CD4-positive, alpha-beta memory T cell (primary cell): ENCODE measurements at regions not wholly inside any gene's neighbourhood (a gene's known extent, or its start where the extent isn't known, plus 50 kb on each side); places are given as distances from the start of the nearest gene placed in this dataset.
A peak's percentile ranks its signal among the peaks of the same experiment; 100 is the strongest.

Experiments
- CTCF ChIA-PET: fragments of 350-600 bp; sonication (Branson Sonifier 250); formaldehyde crosslinking; loops from one replicate; lab custom pipeline; 2021; ENCODE audit warnings: inconsistent platforms; ENCODE audit not compliant: partially characterized antibody; lab: Charles Lee
- POLR2A ChIA-PET: fragments of 350-600 bp; sonication (Branson Sonifier 250); formaldehyde crosslinking; loops from one replicate; lab custom pipeline; 2021; ENCODE audit not compliant: partially characterized antibody; lab: Charles Lee
- DNase-seq, 5 donors: peaks; one replicate each; pipeline versions ENCODE4 v3.0.0 to v3.0.0-alpha.2; 2020 to 2022; ENCODE audit warnings: mixed read lengths in 1 of 5
- H3K27ac ChIP-seq: one replicate; pipeline ENCODE4 v1.7.0; 2013; ENCODE audit warnings: low read depth, low read length
- H3K27me3 ChIP-seq: 2 replicates; pipeline ENCODE4 v1.7.0; 2013; ENCODE audit warnings: mild to moderate bottlenecking, low read length, moderate library complexity; ENCODE audit not compliant: insufficient read depth
- H3K36me3 ChIP-seq: 2 replicates; pipeline ENCODE4 v1.7.0; 2013; ENCODE audit warnings: mild to moderate bottlenecking, low read length, moderate library complexity; ENCODE audit not compliant: insufficient read depth
- H3K4me1 ChIP-seq: 2 replicates; pipeline ENCODE4 v1.7.0; 2013; ENCODE audit warnings: mild to moderate bottlenecking, low read length, moderate library complexity; ENCODE audit not compliant: insufficient read depth
- H3K4me3 ChIP-seq, 2 donors: one replicate each; pipeline ENCODE4 v1.7.0; 2013; ENCODE audit warnings: low read length in 2 of 2, mild to moderate bottlenecking in 1 of 2
- H3K9me3 ChIP-seq, 2 donors: one replicate each; pipeline ENCODE4 v1.7.0; 2013; ENCODE audit warnings: low read length in 2 of 2, control low read depth in 1 of 2; ENCODE audit not compliant: control insufficient read depth in 1 of 2
- H3K27ac Mint-ChIP-seq, 7 donors: one replicate each; pipeline ENCODE4 v1.8.0; 2020 to 2021; ENCODE audit warnings: mixed read lengths in 7 of 7, mild to moderate bottlenecking in 6 of 7, inconsistent platforms in 3 of 7, moderate library complexity in 3 of 7
- H3K27me3 Mint-ChIP-seq, 2 donors: one replicate each; pipeline ENCODE4 v1.8.0; 2020 to 2021; ENCODE audit warnings: mixed read lengths in 2 of 2
- H3K36me3 Mint-ChIP-seq, 2 donors: one replicate each; pipeline ENCODE4 v1.8.0; 2020 to 2021; ENCODE audit warnings: mixed read lengths in 2 of 2, inconsistent platforms in 1 of 2, mild to moderate bottlenecking in 1 of 2
- H3K4me1 Mint-ChIP-seq, 4 donors: one replicate each; pipeline ENCODE4 v1.8.0; 2020 to 2021; ENCODE audit warnings: mixed read lengths in 4 of 4, mild to moderate bottlenecking in 1 of 4
- H3K4me3 Mint-ChIP-seq, 8 donors: one replicate each; pipeline ENCODE4 v1.8.0; 2020 to 2021; ENCODE audit warnings: mixed read lengths in 8 of 8, mild to moderate bottlenecking in 7 of 8, moderate library complexity in 6 of 8, inconsistent platforms in 3 of 8
- H3K9me3 Mint-ChIP-seq, 8 donors: one replicate each; pipeline ENCODE4 v1.8.0; 2020 to 2021; ENCODE audit warnings: mixed read lengths in 8 of 8, mild to moderate bottlenecking in 5 of 8, inconsistent platforms in 3 of 8, moderate library complexity in 1 of 8
- intact Hi-C: fragments of 100-400 bp; cut with micrococcal nuclease; formaldehyde crosslinking; loops from one replicate; pipeline ENCODE4 v1.15.1; 2023

DNA sequence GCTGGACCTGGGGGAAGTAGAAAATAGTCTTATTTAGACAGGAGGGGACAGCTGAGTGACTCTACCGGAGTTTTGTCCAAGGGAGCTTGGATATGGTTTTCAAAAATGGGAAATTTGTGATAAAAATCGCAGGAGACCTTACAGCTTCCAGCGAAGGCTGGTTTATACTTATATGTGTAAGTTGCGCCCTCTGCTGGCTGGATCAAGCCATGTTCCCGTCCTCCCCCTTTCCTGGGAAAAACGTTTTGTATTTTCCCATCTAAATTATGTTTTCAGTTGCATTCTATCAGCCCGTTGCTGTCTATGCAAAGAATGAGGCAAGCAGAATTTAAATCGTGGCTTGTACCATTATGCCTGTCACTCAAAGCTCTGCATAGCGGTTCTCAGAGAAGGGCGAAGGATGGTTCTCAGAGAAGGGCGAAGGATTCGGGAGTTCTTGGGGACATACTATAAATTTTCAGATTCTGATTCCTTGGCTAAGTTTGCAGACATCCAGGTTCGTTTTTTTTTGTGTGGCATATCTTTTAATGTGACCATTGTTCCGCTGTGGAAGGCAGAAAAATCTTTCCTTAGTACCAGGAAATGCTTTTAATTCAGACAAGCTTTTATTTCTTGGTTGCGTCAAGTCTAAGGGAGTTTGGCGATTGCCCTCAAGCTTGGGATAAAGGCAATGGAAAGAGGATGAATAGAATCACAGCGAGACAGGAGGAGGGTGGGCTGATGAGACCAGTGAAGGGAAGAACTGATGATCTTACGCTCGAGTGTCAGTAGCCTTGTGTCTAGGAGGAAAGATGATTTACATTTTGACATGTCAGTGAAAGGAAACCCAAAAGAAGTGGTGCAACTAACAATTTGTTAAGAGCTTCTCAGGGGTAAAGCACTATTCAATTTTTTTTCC lies 128.5 kb upstream of the ARX start:
- Histone ChIP-seq H3K27ac (no peak overlapping the region), H3K27me3 (no peaks in the 10 kb centered on the region), H3K4me1 (no peaks in the 10 kb centered on the region), H3K36me3 (no peaks in the 10 kb centered on the region), H3K4me3 (no peak overlapping the region), H3K9me3 (no peaks in the 10 kb centered on the region)
- Mint-ChIP-seq H3K4me1 (peaks cover 0 to 6% (median 5%) of the 10 kb centered on the region in 4 donors), H3K36me3 (no peaks in the 10 kb centered on the region), H3K9me3 (peaks cover 0 to 6% (median 0%) of the 10 kb centered on the region in 8 donors), H3K27me3 (peaks cover 4% of the 10 kb centered on the region in 2 donors), H3K27ac (no peak overlapping the region), H3K4me3 (peak overlapping the region in 3 of 8 donors; percentile 7 to 48 (median 13))
- peak in 4 of 5 donors; percentile 19 to 33 (median 21) for DNase-seq
- ChIA-PET CTCF (interaction anchor here (0.7 to 5.7 kb wide), 13 partner anchors 8 to 773 kb away, joined by 3 to 81 read pairs (median 4); no protein-coding TSS in a partner anchor), POLR2A (no interaction called here)
- intact Hi-C loops, result loop anchor here (5.0 kb wide), 1 partner anchor 882 kb away; no protein-coding TSS in a partner anchor

DNA sequence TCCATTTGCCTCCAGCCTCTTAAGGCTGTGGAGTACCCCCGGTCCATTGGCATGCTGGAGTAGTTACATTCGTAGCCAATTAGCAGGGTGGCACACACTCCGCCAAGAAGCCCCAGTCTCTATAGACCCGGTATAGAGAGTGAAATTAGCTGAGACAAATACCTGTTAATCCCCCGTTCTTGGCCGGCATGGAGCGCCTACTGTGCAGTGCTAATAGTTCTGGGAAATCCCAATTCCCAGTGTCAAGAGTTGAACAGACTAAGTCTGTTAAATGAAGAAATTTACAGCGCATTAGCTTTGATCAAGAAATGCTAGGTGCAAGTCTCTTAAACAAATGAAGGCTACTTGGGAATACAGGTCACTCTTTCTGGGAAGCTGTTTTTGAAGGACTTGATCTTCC lies 127.8 kb upstream of the ARX start:
- Histone ChIP-seq H3K36me3 (no peaks in the 10 kb centered on the region), H3K27ac (no peak overlapping the region), H3K4me1 (no peaks in the 10 kb centered on the region), H3K4me3 (no peak overlapping the region), H3K9me3 (no peaks in the 10 kb centered on the region), H3K27me3 (no peaks in the 10 kb centered on the region)
- Mint-ChIP-seq H3K9me3 (peaks cover 0 to 6% (median 0%) of the 10 kb centered on the region in 8 donors), H3K27ac (no peak overlapping the region), H3K27me3 (peaks cover 2% of the 10 kb centered on the region in 2 donors), H3K36me3 (no peaks in the 10 kb centered on the region), H3K4me1 (peaks cover 0 to 6% (median 5%) of the 10 kb centered on the region in 4 donors), H3K4me3 (no peak overlapping the region)
- intact Hi-C loops, result loop anchor here (5.0 kb wide), 1 partner anchor 881 kb away; no protein-coding TSS in a partner anchor
- DNase-seq, result no peak
- POLR2A ChIA-PET, result no interaction called here
- CTCF ChIA-PET, result interaction anchor here (0.7 to 5.7 kb wide), 12 partner anchors 9 to 772 kb away, joined by 3 to 81 read pairs (median 4); no protein-coding TSS in a partner anchor

DNA sequence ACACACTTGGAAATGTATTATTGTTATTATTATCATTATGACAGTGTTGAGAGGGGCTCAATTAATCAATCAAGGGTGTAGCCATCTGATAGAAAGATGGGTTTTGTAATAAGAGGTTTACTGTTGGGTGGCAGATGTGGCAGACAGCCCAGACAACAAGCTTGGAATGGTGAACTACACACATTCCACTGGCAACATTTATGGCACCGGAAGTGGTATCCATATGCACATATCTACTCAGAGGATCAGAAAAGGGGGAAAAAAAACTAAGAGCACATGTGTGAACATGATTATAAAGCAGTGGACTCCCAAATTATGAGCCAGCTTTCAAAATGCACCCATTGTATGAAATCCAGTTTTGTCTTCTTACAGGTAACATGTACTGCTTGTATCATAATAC lies 125.9 kb upstream of the ARX start:
- no peak overlapping the region for H3K27ac Mint-ChIP-seq
- intact Hi-C loops, result loop anchor here (5.0 kb wide), 1 partner anchor 879 kb away; no protein-coding TSS in a partner anchor
- peaks cover 0 to 6% (median 5%) of the 10 kb centered on the region in 4 donors for H3K4me1 Mint-ChIP-seq
- Histone ChIP-seq H3K36me3 (no peaks in the 10 kb centered on the region), H3K27me3 (no peaks in the 10 kb centered on the region), H3K4me1 (no peaks in the 10 kb centered on the region), H3K4me3 (no peak overlapping the region), H3K9me3 (no peaks in the 10 kb centered on the region), H3K27ac (no peak overlapping the region)
- H3K4me3 Mint-ChIP-seq, result no peak overlapping the region
- POLR2A ChIA-PET, result no interaction called here
- CTCF ChIA-PET, result interaction anchor here (5.7 kb wide), 1 partner anchor 304 kb away, joined by 81 read pairs; no protein-coding TSS in a partner anchor
- DNase-seq, result no peak
- H3K27me3 Mint-ChIP-seq, result peaks cover 2% of the 10 kb centered on the region in 2 donors
- no peaks in the 10 kb centered on the region for H3K9me3 Mint-ChIP-seq
- H3K36me3 Mint-ChIP-seq, result no peaks in the 10 kb centered on the region

DNA sequence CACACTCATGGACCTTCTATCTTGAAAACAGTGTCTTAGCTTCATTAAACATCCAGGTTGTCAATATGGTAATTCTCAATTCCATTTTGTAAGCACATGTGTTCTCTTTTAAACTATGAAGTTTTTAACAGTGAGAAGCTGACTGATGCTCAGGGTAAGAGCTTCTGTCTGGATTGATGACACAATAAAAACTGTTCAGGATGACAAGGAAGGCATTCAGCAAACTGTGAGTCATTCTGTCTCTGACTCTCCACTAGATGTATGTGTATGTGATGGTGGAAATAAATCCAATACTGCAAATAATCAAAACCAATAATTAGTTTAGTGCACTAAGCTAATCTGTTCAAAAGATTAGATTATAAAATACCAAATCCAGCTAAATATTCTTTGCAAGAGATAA lies 115.3 kb upstream of the ARX start:
- H3K27ac Mint-ChIP-seq, result no peak overlapping the region
- Histone ChIP-seq H3K4me3 (no peak overlapping the region), H3K4me1 (no peaks in the 10 kb centered on the region), H3K27ac (no peak overlapping the region), H3K36me3 (no peaks in the 10 kb centered on the region), H3K9me3 (no peaks in the 10 kb centered on the region), H3K27me3 (no peaks in the 10 kb centered on the region)
- ChIA-PET CTCF (interaction anchor here (1.1 kb wide), 1 partner anchor 13 kb away, joined by 3 read pairs; no protein-coding TSS in a partner anchor), POLR2A (no interaction called here)
- no peaks in the 10 kb centered on the region for H3K4me1 Mint-ChIP-seq
- DNase-seq, result no peak
- peaks cover 8 to 10% of the 10 kb centered on the region in 2 donors for H3K27me3 Mint-ChIP-seq
- no peak overlapping the region for H3K4me3 Mint-ChIP-seq
- intact Hi-C loops, result no loop called here
- H3K9me3 Mint-ChIP-seq, result peaks cover 0 to 3% (median 0%) of the 10 kb centered on the region in 8 donors
- H3K36me3 Mint-ChIP-seq, result no peaks in the 10 kb centered on the region

DNA sequence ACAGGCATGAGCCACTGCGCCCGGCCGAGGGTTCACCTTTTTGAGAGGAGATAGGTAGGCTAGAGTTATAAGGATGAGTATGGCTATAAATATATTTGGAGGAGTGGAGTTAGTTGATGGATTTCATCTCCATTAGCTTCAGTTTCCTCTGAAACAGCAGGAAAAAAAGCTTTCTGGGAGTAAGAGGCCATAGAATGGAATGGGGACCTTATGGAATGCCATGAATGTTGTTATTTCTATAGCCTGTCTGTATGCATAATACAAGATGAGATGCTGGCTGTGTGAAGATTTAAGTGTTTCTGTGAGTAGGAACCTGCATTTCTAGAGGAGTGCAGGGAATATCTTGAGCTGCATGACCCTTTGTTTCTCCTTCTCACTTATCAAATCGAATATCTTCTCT lies 114.9 kb upstream of the ARX start:
- peak overlapping the region in 1 of 7 donors; percentile 40 for H3K27ac Mint-ChIP-seq
- H3K36me3 Mint-ChIP-seq, result no peaks in the 10 kb centered on the region
- no peaks in the 10 kb centered on the region for H3K36me3 ChIP-seq
- H3K4me3 ChIP-seq, result no peak overlapping the region
- H3K4me1 Mint-ChIP-seq, result no peaks in the 10 kb centered on the region
- H3K27ac ChIP-seq, result no peak overlapping the region
- H3K4me3 Mint-ChIP-seq, result no peak overlapping the region
- ChIA-PET CTCF (interaction anchor here (1.1 kb wide), 1 partner anchor 13 kb away, joined by 3 read pairs; no protein-coding TSS in a partner anchor), POLR2A (no interaction called here)
- peaks cover 8 to 10% of the 10 kb centered on the region in 2 donors for H3K27me3 Mint-ChIP-seq
- H3K27me3 ChIP-seq, result no peaks in the 10 kb centered on the region
- no peaks in the 10 kb centered on the region for H3K9me3 ChIP-seq
- DNase-seq, result no peak
- intact Hi-C loops, result no loop called here
- no peaks in the 10 kb centered on the region for H3K4me1 ChIP-seq
- peaks cover 0 to 2% (median 0%) of the 10 kb centered on the region in 8 donors for H3K9me3 Mint-ChIP-seq

DNA sequence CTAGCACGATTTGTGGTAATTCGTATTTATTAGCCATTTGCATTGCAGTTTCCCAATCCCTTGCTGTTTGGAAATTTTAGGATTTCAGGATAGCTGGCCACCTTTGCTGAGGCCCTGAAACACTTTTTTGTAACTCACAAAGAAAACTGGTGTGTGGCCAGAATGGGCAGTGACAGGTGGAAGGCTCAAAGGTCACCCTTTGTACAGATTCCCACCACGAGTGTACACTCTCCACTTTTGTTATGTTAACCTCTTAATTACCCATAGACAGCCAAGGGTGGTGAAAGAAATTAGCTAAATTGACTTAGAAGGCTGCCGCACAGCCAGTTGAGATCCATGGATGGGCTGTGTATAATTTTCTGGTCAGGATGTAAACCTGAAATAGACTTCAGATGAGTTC lies 109.7 kb upstream of the ARX start:
- H3K36me3 ChIP-seq, result no peaks in the 10 kb centered on the region
- no peaks in the 10 kb centered on the region for H3K9me3 ChIP-seq
- Mint-ChIP-seq H3K4me3 (no peak overlapping the region), H3K36me3 (no peaks in the 10 kb centered on the region), H3K27me3 (peaks cover 8 to 10% of the 10 kb centered on the region in 2 donors), H3K9me3 (peaks cover 0 to 5% (median 0%) of the 10 kb centered on the region in 8 donors), H3K4me1 (no peaks in the 10 kb centered on the region), H3K27ac (no peak overlapping the region)
- no peaks in the 10 kb centered on the region for H3K27me3 ChIP-seq
- no peak overlapping the region for H3K4me3 ChIP-seq
- intact Hi-C loops, result no loop called here
- ChIA-PET CTCF (no interaction called here), POLR2A (no interaction called here)
- no peak overlapping the region for H3K27ac ChIP-seq
- H3K4me1 ChIP-seq, result no peaks in the 10 kb centered on the region
- DNase-seq, result no peak

DNA sequence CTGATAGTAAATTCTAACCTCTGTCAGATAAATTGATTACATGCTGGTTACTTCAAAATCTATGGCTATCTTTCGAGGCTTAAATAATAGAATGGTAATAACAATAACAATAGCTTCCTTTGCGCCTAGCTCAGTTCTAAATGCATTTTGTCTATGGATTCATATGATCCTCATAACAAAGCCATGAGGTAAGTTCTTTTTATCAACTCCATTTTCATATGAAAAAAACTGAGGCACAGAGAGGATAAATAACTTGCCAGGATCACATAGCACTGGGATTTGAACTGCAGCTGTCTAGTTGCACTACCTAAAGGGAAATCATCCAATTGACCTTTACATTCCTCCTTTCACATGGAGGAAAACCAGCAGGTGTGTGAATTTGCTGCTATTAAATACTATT lies 108.6 kb upstream of the ARX start:
- no peak for DNase-seq
- peaks cover 0 to 5% (median 0%) of the 10 kb centered on the region in 8 donors for H3K9me3 Mint-ChIP-seq
- no peak overlapping the region for H3K4me3 ChIP-seq
- ChIA-PET POLR2A (no interaction called here), CTCF (interaction anchor here (0.7 kb wide), 1 partner anchor 20 kb away, joined by 3 read pairs; no protein-coding TSS in a partner anchor)
- H3K27me3 ChIP-seq, result no peaks in the 10 kb centered on the region
- H3K27ac ChIP-seq, result no peak overlapping the region
- H3K4me1 Mint-ChIP-seq, result no peaks in the 10 kb centered on the region
- no peak overlapping the region for H3K27ac Mint-ChIP-seq
- no peak overlapping the region for H3K4me3 Mint-ChIP-seq
- H3K27me3 Mint-ChIP-seq, result peaks cover 8 to 10% of the 10 kb centered on the region in 2 donors
- no peaks in the 10 kb centered on the region for H3K4me1 ChIP-seq
- intact Hi-C loops, result no loop called here
- H3K9me3 ChIP-seq, result no peaks in the 10 kb centered on the region
- H3K36me3 ChIP-seq, result no peaks in the 10 kb centered on the region
- no peaks in the 10 kb centered on the region for H3K36me3 Mint-ChIP-seq
